Small intestine (tissue), 7 donors: ENCODE measurements at regions not wholly inside any gene's neighbourhood (a gene's known extent, or its start where the extent isn't known, plus 50 kb on each side); places are given as distances from the start of the nearest gene placed in this dataset.

Experiments
- DNase-seq, 2 donors: peaks; one replicate each; pipeline versions ENCODE4 v3.0.0 to v3.0.0-alpha.2; 2013
- FAIRE-seq: peaks from 2 replicates; lab custom pipeline; 2012; peaks lifted over from hg19 to GRCh38; lab: Jason Lieb, UNC
- H3K27ac ChIP-seq, 3 donors: one replicate each; pipeline ENCODE4 v1.5.1; 2013; ENCODE audit warnings: low read length in 2 of 3, mild to moderate bottlenecking in 2 of 3, control low read depth in 1 of 3, inconsistent platforms in 1 of 3, low read depth in 1 of 3, moderate library complexity in 1 of 3
- H3K27me3 ChIP-seq, 3 donors: one replicate each; pipeline ENCODE4 v1.6.1; 2013; ENCODE audit warnings: low read length in 3 of 3, inconsistent platforms in 1 of 3; ENCODE audit not compliant: control insufficient read depth in 3 of 3, insufficient read depth in 3 of 3
- H3K36me3 ChIP-seq, 3 donors: one replicate each; pipeline ENCODE4 v1.6.1; 2013; ENCODE audit warnings: low read length in 3 of 3, inconsistent platforms in 1 of 3, low read depth in 1 of 3, mild to moderate bottlenecking in 1 of 3, moderate library complexity in 1 of 3; ENCODE audit not compliant: control insufficient read depth in 3 of 3, insufficient read depth in 2 of 3
- H3K4me1 ChIP-seq, 3 donors: one replicate each; pipeline ENCODE4 v1.6.1; 2013; ENCODE audit warnings: low read length in 2 of 3, inconsistent platforms in 1 of 3, low read depth in 1 of 3, mild to moderate bottlenecking in 1 of 3, moderate library complexity in 1 of 3; ENCODE audit not compliant: control insufficient read depth in 3 of 3, insufficient read depth in 2 of 3
- H3K4me3 ChIP-seq, 3 donors: one replicate each; pipeline ENCODE4 v1.5.1; 2013; ENCODE audit warnings: low read length in 3 of 3, control low read depth in 1 of 3, inconsistent platforms in 1 of 3, low read depth in 1 of 3, mild to moderate bottlenecking in 1 of 3, moderate library complexity in 1 of 3
- H3K9me3 ChIP-seq, 2 donors: one replicate each; pipeline ENCODE4 v1.6.1; 2013; ENCODE audit warnings: low read depth in 1 of 2, low read length in 1 of 2; ENCODE audit not compliant: control insufficient read depth in 2 of 2, insufficient read depth in 1 of 2
- WGBS, 3 donors: extraction: QIAGEN DNeasy Blood & Tissue Kit; methylation state at CpG; one replicate each; pipeline ENCODE4 v1.1.7; 2013; 5-methylcytosine and 5-hydroxymethylcytosine counted together
- donor health status: healthy with polysubstance abuse.
- donor health status: control.
- donor health status: control.
- donor health status: Bipolar disorder and iron deficiency.
- donor health status: healthy.

GRCh38 chr17:74114881-74115470, 88.5 kb upstream of the RPL38 start:
- peaks cover 0 to 11% (median 2%) of the 10 kb centered on the region in 3 donors for H3K27me3 ChIP-seq
- FAIRE-seq (no peak), DNase-seq (no peak)
- WGBS, 3 donors: 80 to 93% (median 80%) methylated on average over 10 of the region's 10 CpGs
- no peaks in the 10 kb centered on the region for H3K4me1 ChIP-seq
- no peak overlapping the region for H3K27ac ChIP-seq
- no peaks in the 10 kb centered on the region for H3K9me3 ChIP-seq
- H3K4me3 ChIP-seq: no peak overlapping the region
- H3K36me3 ChIP-seq: no peaks in the 10 kb centered on the region

- Histone ChIP-seq H3K27me3 (peaks cover 0 to 11% (median 2%) of the 10 kb centered on the region in 3 donors), H3K4me3 (no peak overlapping the region), H3K36me3 (no peaks in the 10 kb centered on the region), H3K4me1 (no peaks in the 10 kb centered on the region), H3K9me3 (no peaks in the 10 kb centered on the region), H3K27ac (no peak overlapping the region)
- 24 to 66% (median 27%) methylated on average over 7 of the region's 7 CpGs for WGBS, 3 donors
- DNase-seq (no peak), FAIRE-seq (no peak)
These were observed 87.9 kb upstream of the RPL38 start for GRCh38 chr17:74115586-74115985.

GRCh38 chr17:74116087-74116717, 87.3 kb upstream of the RPL38 start:
- no peaks in the 10 kb centered on the region for H3K4me1 ChIP-seq
- no peaks in the 10 kb centered on the region for H3K36me3 ChIP-seq
- no peaks in the 10 kb centered on the region for H3K9me3 ChIP-seq
- H3K27me3 ChIP-seq: peaks cover 0 to 14% (median 2%) of the 10 kb centered on the region in 3 donors
- H3K27ac ChIP-seq: no peak overlapping the region
- no peak for FAIRE-seq
- DNase-seq: no peak
- H3K4me3 ChIP-seq: no peak overlapping the region
- WGBS, 3 donors: 32 to 52% (median 42%) methylated on average over 9 of the region's 9 CpGs

GRCh38 chr17:74117087-74117698, 86.3 kb upstream of the RPL38 start:
- no peak for FAIRE-seq

GRCh38 chr17:74117999-74118421, 85.5 kb upstream of the RPL38 start:
- Histone ChIP-seq H3K4me3 (no peak overlapping the region), H3K36me3 (no peaks in the 10 kb centered on the region), H3K4me1 (no peaks in the 10 kb centered on the region), H3K27ac (no peak overlapping the region), H3K27me3 (peaks cover 0 to 14% (median 2%) of the 10 kb centered on the region in 3 donors), H3K9me3 (peaks cover 0 to 3% of the 10 kb centered on the region in 2 donors)
- 70 to 73% (median 72%) methylated on average over 5 of the region's 5 CpGs for WGBS, 3 donors
- no peak for DNase-seq
- FAIRE-seq: no peak

More at GRCh38 chr17:74117087-74117698, 86.3 kb upstream of the RPL38 start:
- Histone ChIP-seq H3K4me3 (no peak overlapping the region), H3K27ac (no peak overlapping the region), H3K4me1 (no peaks in the 10 kb centered on the region), H3K27me3 (peaks cover 0 to 14% (median 2%) of the 10 kb centered on the region in 3 donors), H3K36me3 (no peaks in the 10 kb centered on the region), H3K9me3 (peaks cover 0 to 3% of the 10 kb centered on the region in 2 donors)
- 77 to 81% (median 78%) methylated on average over 21 of the region's 21 CpGs for WGBS, 3 donors
- DNase-seq: no peak

- WGBS, 3 donors: 50 to 61% (median 59%) methylated on average over 8 of the region's 8 CpGs
- Histone ChIP-seq H3K27ac (no peak overlapping the region), H3K36me3 (no peaks in the 10 kb centered on the region), H3K4me1 (no peaks in the 10 kb centered on the region), H3K9me3 (peaks cover 0 to 3% of the 10 kb centered on the region in 2 donors), H3K27me3 (peaks cover 0 to 14% (median 2%) of the 10 kb centered on the region in 3 donors), H3K4me3 (no peak overlapping the region)
- FAIRE-seq (no peak), DNase-seq (no peak)
These were observed 85.0 kb upstream of the RPL38 start for GRCh38 chr17:74118504-74118903.

GRCh38 chr17:74119049-74119580, 84.4 kb upstream of the RPL38 start:
- Histone ChIP-seq H3K36me3 (no peaks in the 10 kb centered on the region), H3K9me3 (peaks cover 0 to 3% of the 10 kb centered on the region in 2 donors), H3K4me3 (no peak overlapping the region), H3K27me3 (peaks cover 0 to 14% (median 2%) of the 10 kb centered on the region in 3 donors), H3K27ac (no peak overlapping the region), H3K4me1 (no peaks in the 10 kb centered on the region)
- DNase-seq (no peak), FAIRE-seq (no peak)
- 85 to 89% (median 86%) methylated on average over 16 of the region's 16 CpGs for WGBS, 3 donors

- Histone ChIP-seq H3K27me3 (peaks cover 0 to 14% (median 2%) of the 10 kb centered on the region in 3 donors), H3K27ac (no peak overlapping the region), H3K36me3 (no peaks in the 10 kb centered on the region), H3K4me3 (no peak overlapping the region), H3K4me1 (no peaks in the 10 kb centered on the region), H3K9me3 (peaks cover 0 to 3% of the 10 kb centered on the region in 2 donors)
- 71 to 90% (median 72%) methylated on average over 4 of the region's 4 CpGs for WGBS, 3 donors
- FAIRE-seq (no peak), DNase-seq (no peak)
These were observed 83.5 kb upstream of the RPL38 start for GRCh38 chr17:74119965-74120364.
